Neural cell (in vitro differentiated cells): ENCODE measurements at regions not wholly inside any gene's neighbourhood (a gene's known extent, or its start where the extent isn't known, plus 50 kb on each side); places are given as distances from the start of the nearest gene placed in this dataset.

Experiments used
- H2AFZ ChIP-seq: fragments of 200-600, 300-800 bp; sonication (generic), shearing (Covaris generic); 2 replicates; pipeline ENCODE4 v1.6.0; 2014; ENCODE audit warnings: low read depth, mild to moderate bottlenecking, antibody characterized with exemption, low read length, moderate library complexity
- H3F3A ChIP-seq: fragments of 200-600 bp; shearing (Covaris generic); 2 replicates; pipeline ENCODE4 v1.6.1; 2016; ENCODE audit warnings: mild to moderate bottlenecking, moderate library complexity, mixed read lengths, antibody characterized with exemption, low read length; ENCODE audit not compliant: insufficient read depth, poor library complexity, severe bottlenecking
- H3K27ac ChIP-seq: fragments of 200-600, 300-800 bp; sonication (generic), shearing (Covaris generic); 2 replicates; pipeline ENCODE4 v1.5.1; 2014; ENCODE audit warnings: mild to moderate bottlenecking, low read length, moderate library complexity
- H3K27me3 ChIP-seq: fragments of 300-800, 200-600 bp; sonication (generic), shearing (Covaris generic); 2 replicates; pipeline ENCODE4 v1.6.0; 2014; ENCODE audit warnings: mild to moderate bottlenecking, low read depth, low read length, moderate library complexity; ENCODE audit not compliant: insufficient read depth
- H3K36me3 ChIP-seq: fragments of 300-800, 200-600 bp; sonication (generic), shearing (Covaris generic); 2 replicates; pipeline ENCODE4 v1.5.1; 2014; ENCODE audit warnings: mild to moderate bottlenecking, antibody characterized with exemption, low read length, moderate library complexity; ENCODE audit not compliant: insufficient read depth
- H3K4me2 ChIP-seq: fragments of 300-800, 200-600 bp; sonication (generic), shearing (Covaris generic); 2 replicates; pipeline ENCODE4 v1.6.0; 2014; ENCODE audit warnings: mild to moderate bottlenecking, low read length
- H3K4me3 ChIP-seq: fragments of 300-800, 200-600 bp; sonication (generic), shearing (Covaris generic); 2 replicates; pipeline ENCODE4 v1.5.1; 2014; ENCODE audit warnings: mild to moderate bottlenecking, low read length, moderate library complexity
- H3K79me2 ChIP-seq: fragments of 200-600 bp; shearing (Covaris generic); replicated peaks from 2 replicates; pipeline ENCODE4 v1.6.0; 2014; ENCODE audit warnings: mild to moderate bottlenecking, low read length, moderate library complexity; ENCODE audit not compliant: insufficient read depth
- H3K9ac ChIP-seq: fragments of 300-800, 200-600 bp; sonication (generic), shearing (Covaris generic); 2 replicates; pipeline ENCODE4 v1.6.1; 2016; ENCODE audit warnings: mild to moderate bottlenecking, low read length, mixed read lengths
- H3K9me2 ChIP-seq: fragments of 200-600 bp; shearing (Covaris generic); 2 replicates; pipeline ENCODE4 v1.6.1; 2016; ENCODE audit warnings: mild to moderate bottlenecking, low read length, mixed read lengths; ENCODE audit not compliant: insufficient read depth
- H3K9me3 ChIP-seq: fragments of 200-600, 300-800 bp; sonication (generic), shearing (Covaris generic); 2 replicates; pipeline ENCODE4 v1.6.1; 2016; ENCODE audit warnings: mild to moderate bottlenecking, mixed run types, low read length, moderate library complexity, mixed read lengths
- H4K20me1 ChIP-seq: fragments of 200-600 bp; shearing (Covaris generic); 2 replicates; pipeline ENCODE4 v1.6.1; 2016; ENCODE audit warnings: mild to moderate bottlenecking, mixed run types; ENCODE audit not compliant: insufficient read depth
- CTCF ChIP-seq: fragments of 450-650 bp; IDR thresholded peaks from 2 replicates; pipeline ENCODE4 v1.5.1; 2014; ENCODE audit warnings: antibody characterized with exemption, mild to moderate bottlenecking, moderate library complexity; ENCODE audit not compliant: poor library complexity, severe bottlenecking
- EP300 ChIP-seq: fragments of 450-650 bp; conservative IDR thresholded peaks from 2 replicates; pipeline ENCODE4 v1.6.1; 2014; ENCODE audit warnings: antibody characterized with exemption, mild to moderate bottlenecking, moderate library complexity; ENCODE audit not compliant: poor library complexity, severe bottlenecking
- EZH2 ChIP-seq: fragments of 200-600, 300-800 bp; shearing (Covaris generic), sonication (generic); IDR thresholded peaks from 2 replicates; pipeline ENCODE4 v1.6.1; 2014; ENCODE audit warnings: antibody characterized with exemption, low read length, borderline replicate concordance, mild to moderate bottlenecking; ENCODE audit not compliant: insufficient read depth, poor library complexity, severe bottlenecking
- MXI1 ChIP-seq: fragments of 450-650 bp; conservative IDR thresholded peaks from 2 replicates; pipeline ENCODE4 v1.6.1; 2014; ENCODE audit warnings: antibody characterized with exemption, mild to moderate bottlenecking; ENCODE audit not compliant: poor library complexity, severe bottlenecking
- POLR2AphosphoS5 ChIP-seq: IDR thresholded peaks from 2 replicates; pipeline ENCODE4 v1.6.1; 2012
- RAD21 ChIP-seq: fragments of 450-650 bp; conservative IDR thresholded peaks from 2 replicates; pipeline ENCODE4 v1.6.1; 2014; ENCODE audit warnings: antibody characterized with exemption, mild to moderate bottlenecking, moderate library complexity
- REST ChIP-seq: IDR thresholded peaks from 2 replicates; pipeline ENCODE4 v1.6.1; 2012; ENCODE audit warnings: borderline replicate concordance
- SMC3 ChIP-seq: fragments of 450-650 bp; conservative IDR thresholded peaks from 2 replicates; pipeline ENCODE4 v1.6.1; 2014; ENCODE audit warnings: antibody characterized with exemption, mild to moderate bottlenecking, moderate library complexity; ENCODE audit not compliant: poor library complexity
- TAF1 ChIP-seq: IDR thresholded peaks from 2 replicates; pipeline ENCODE4 v1.6.1; 2012; ENCODE audit warnings: low read depth

GRCh38 chr6:56407883-56408410 lies 160.6 kb upstream of the COL21A1 start:
- Histone ChIP-seq H3K4me3 (no peak overlapping the region), H4K20me1 (no peaks in the 10 kb centered on the region), H2AFZ (no peak overlapping the region), H3K27ac (no peak overlapping the region), H3F3A (no peaks in the 10 kb centered on the region), H3K27me3 (no peaks in the 10 kb centered on the region), H3K9me3 (no peaks in the 10 kb centered on the region), H3K9ac (no peak overlapping the region), H3K4me2 (no peak overlapping the region), H3K36me3 (no peaks in the 10 kb centered on the region), H3K79me2 (no peaks in the 10 kb centered on the region), H3K9me2 (no peaks in the 10 kb centered on the region)
- TF ChIP-seq REST = no peak
- no peak for TF ChIP-seq RAD21
- TF ChIP-seq POLR2AphosphoS5 = no peak
- no peak for TF ChIP-seq TAF1
- TF ChIP-seq EZH2 = no peak
- no peak for TF ChIP-seq CTCF
- TF ChIP-seq EP300 = no peak
- TF ChIP-seq SMC3 = no peak
- no peak for TF ChIP-seq MXI1

- Histone ChIP-seq H2AFZ (no peak overlapping the region), H3K9me3 (no peaks in the 10 kb centered on the region), H3K79me2 (no peaks in the 10 kb centered on the region), H3K9ac (no peak overlapping the region), H3K27ac (no peak overlapping the region), H3K36me3 (no peaks in the 10 kb centered on the region), H3K27me3 (no peaks in the 10 kb centered on the region), H3K4me3 (no peak overlapping the region), H3K4me2 (no peak overlapping the region), H3F3A (no peaks in the 10 kb centered on the region), H4K20me1 (no peaks in the 10 kb centered on the region), H3K9me2 (no peaks in the 10 kb centered on the region)
- TF ChIP-seq CTCF (no peak), POLR2AphosphoS5 (no peak), EZH2 (no peak), REST (no peak), RAD21 (no peak), TAF1 (no peak), MXI1 (no peak), EP300 (no peak), SMC3 (no peak)
These were observed 159.2 kb upstream of the COL21A1 start for GRCh38 chr6:56406276-56407269.
